ENCODE measurements at regions not wholly inside any gene's neighbourhood (a gene's known extent, or its start where the extent isn't known, plus 50 kb on each side); places are given as distances from the start of the nearest gene placed in this dataset.

DNA sequence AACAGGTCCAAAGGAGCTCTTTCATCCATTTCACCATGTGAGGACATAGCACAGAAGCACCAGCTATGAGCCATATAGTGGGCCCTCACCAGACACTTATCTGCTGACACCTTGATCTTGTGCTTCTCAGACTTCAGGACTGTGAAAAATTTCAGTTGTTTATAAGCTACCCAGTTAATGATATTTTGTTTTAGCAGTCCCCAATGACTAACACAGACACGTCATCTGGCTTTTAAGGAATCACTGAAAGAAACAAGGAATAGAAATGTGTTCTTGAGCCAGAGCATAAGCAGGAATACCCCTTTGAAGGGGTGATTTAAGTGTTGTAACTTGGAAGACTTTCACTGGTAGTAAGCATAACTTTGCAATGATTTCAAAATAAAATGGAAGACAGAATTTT is 214.7 kb upstream of the PTCHD4 start:
- no peak overlapping the region for H3K27ac ChIP-seq (ENCODE audit: low read depth, low read length)
- no peak overlapping the region for H3K4me3 ChIP-seq (ENCODE audit: low read length)
- WGBS = 85% methylated on average over 1 of the region's 1 CpG
- no peak overlapping the region for H3K9ac ChIP-seq (ENCODE audit: low read depth, low read length)
- no peaks in the 10 kb centered on the region for H3K27me3 ChIP-seq (ENCODE audit: insufficient read depth, low read length)
- H3K9me3 ChIP-seq (ENCODE audit: insufficient read depth, low read depth, low read length) = no peaks in the 10 kb centered on the region
- H3K4me1 ChIP-seq (ENCODE audit: insufficient read depth, low read length) = no peaks in the 10 kb centered on the region
- H3K36me3 ChIP-seq (ENCODE audit: insufficient read depth, low read length) = no peaks in the 10 kb centered on the region

DNA sequence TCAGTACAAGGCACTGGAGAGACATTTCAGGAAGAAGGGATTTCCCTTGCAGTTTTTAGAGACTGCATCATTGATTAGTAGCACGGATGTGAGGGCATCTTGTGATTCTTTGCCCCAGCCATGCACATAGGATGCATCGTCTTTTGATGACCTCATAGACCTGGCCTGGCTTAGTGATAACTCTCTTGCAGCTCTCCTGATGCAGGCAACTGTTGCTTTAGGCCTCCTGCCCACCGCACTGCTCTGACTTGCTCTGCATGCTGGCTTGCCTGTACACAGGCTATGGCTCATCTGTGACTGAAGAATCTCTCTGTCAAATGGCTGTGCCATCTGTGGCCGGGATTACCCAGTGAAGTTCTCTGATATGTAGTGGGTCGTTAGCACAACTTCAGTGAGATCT is 207.7 kb upstream of the PTCHD4 start:
- Histone ChIP-seq H3K36me3 (ENCODE audit: insufficient read depth, low read length) (no peaks in the 10 kb centered on the region), H3K4me1 (ENCODE audit: insufficient read depth, low read length) (no peaks in the 10 kb centered on the region), H3K27me3 (ENCODE audit: insufficient read depth, low read length) (no peaks in the 10 kb centered on the region), H3K27ac (ENCODE audit: low read depth, low read length) (no peak overlapping the region), H3K9ac (ENCODE audit: low read depth, low read length) (no peak overlapping the region), H3K4me3 (ENCODE audit: low read length) (no peak overlapping the region), H3K9me3 (ENCODE audit: insufficient read depth, low read depth, low read length) (no peaks in the 10 kb centered on the region)
- WGBS = 93% methylated on average over 5 of the region's 5 CpGs

GRCh38 chr6:48315915-48316314 is 204.9 kb upstream of the PTCHD4 start:
- Histone ChIP-seq H3K9ac (ENCODE audit: low read depth, low read length) (no peak overlapping the region), H3K27ac (ENCODE audit: low read depth, low read length) (no peak overlapping the region), H3K4me3 (ENCODE audit: low read length) (no peak overlapping the region), H3K27me3 (ENCODE audit: insufficient read depth, low read length) (no peaks in the 10 kb centered on the region), H3K36me3 (ENCODE audit: insufficient read depth, low read length) (no peaks in the 10 kb centered on the region), H3K4me1 (ENCODE audit: insufficient read depth, low read length) (no peaks in the 10 kb centered on the region), H3K9me3 (ENCODE audit: insufficient read depth, low read depth, low read length) (no peaks in the 10 kb centered on the region)
- WGBS = 94% methylated on average over 1 of the region's 1 CpG

- Histone ChIP-seq H3K4me3 (ENCODE audit: low read length) (no peak overlapping the region), H3K36me3 (ENCODE audit: insufficient read depth, low read length) (no peaks in the 10 kb centered on the region), H3K27me3 (ENCODE audit: insufficient read depth, low read length) (no peaks in the 10 kb centered on the region), H3K9me3 (ENCODE audit: insufficient read depth, low read depth, low read length) (no peaks in the 10 kb centered on the region), H3K27ac (ENCODE audit: low read depth, low read length) (no peak overlapping the region), H3K9ac (ENCODE audit: low read depth, low read length) (no peak overlapping the region), H3K4me1 (ENCODE audit: insufficient read depth, low read length) (no peaks in the 10 kb centered on the region)
- 89% methylated on average over 4 of the region's 5 CpGs for WGBS
Measured at GRCh38 chr6:48315051-48315719, 204.2 kb upstream of the PTCHD4 start.

DNA sequence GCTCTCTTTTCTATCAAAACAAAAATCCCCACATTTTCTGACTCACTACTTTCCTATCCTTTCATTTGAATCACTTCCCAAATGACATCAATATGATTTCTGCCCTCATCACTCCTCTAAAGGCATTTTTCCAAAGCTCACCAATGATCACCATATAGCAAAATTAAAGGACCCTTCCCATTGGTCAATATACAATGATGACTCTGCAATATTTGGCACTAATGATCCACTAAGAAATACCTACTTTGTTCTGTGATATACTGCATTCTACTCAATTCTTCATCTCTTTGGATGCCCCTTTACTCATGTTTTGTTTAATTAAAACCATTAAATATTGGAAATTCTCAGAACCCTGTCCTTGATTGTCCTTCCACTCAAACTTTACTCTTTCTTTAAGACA is 200.3 kb upstream of the PTCHD4 start:
- Histone ChIP-seq H3K27ac (ENCODE audit: low read depth, low read length) (no peak overlapping the region), H3K4me3 (ENCODE audit: low read length) (no peak overlapping the region), H3K9me3 (ENCODE audit: insufficient read depth, low read depth, low read length) (no peaks in the 10 kb centered on the region), H3K27me3 (ENCODE audit: insufficient read depth, low read length) (no peaks in the 10 kb centered on the region), H3K36me3 (ENCODE audit: insufficient read depth, low read length) (no peaks in the 10 kb centered on the region), H3K4me1 (ENCODE audit: insufficient read depth, low read length) (no peaks in the 10 kb centered on the region), H3K9ac (ENCODE audit: low read depth, low read length) (no peak overlapping the region)

DNA sequence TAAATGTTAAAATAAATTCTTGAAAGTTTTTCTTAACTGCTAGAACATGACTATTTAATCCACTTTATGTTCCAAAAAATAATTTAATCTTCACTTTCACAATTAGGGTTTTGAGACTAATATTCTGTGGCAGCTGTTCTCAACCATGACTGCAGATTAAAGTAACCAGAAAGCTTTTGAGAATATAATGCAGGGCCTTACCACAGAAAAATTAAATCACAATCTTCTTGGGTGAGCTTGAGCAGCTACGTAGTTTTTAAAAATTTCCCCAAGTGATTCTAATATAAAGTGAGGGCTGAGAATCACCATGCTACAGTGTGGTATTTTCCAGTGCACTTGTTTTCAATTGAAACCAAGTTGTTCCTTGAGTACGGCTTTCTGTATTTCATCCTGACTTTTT is 196.6 kb upstream of the PTCHD4 start:
- no peaks in the 10 kb centered on the region for H3K4me1 ChIP-seq (ENCODE audit: insufficient read depth, low read length)
- no peak overlapping the region for H3K9ac ChIP-seq (ENCODE audit: low read depth, low read length)
- H3K9me3 ChIP-seq (ENCODE audit: insufficient read depth, low read depth, low read length) = no peaks in the 10 kb centered on the region
- no peaks in the 10 kb centered on the region for H3K36me3 ChIP-seq (ENCODE audit: insufficient read depth, low read length)
- no peak overlapping the region for H3K4me3 ChIP-seq (ENCODE audit: low read length)
- H3K27me3 ChIP-seq (ENCODE audit: insufficient read depth, low read length) = no peaks in the 10 kb centered on the region
- no peak overlapping the region for H3K27ac ChIP-seq (ENCODE audit: low read depth, low read length)
- WGBS = 100% methylated on average over 2 of the region's 2 CpGs

DNA sequence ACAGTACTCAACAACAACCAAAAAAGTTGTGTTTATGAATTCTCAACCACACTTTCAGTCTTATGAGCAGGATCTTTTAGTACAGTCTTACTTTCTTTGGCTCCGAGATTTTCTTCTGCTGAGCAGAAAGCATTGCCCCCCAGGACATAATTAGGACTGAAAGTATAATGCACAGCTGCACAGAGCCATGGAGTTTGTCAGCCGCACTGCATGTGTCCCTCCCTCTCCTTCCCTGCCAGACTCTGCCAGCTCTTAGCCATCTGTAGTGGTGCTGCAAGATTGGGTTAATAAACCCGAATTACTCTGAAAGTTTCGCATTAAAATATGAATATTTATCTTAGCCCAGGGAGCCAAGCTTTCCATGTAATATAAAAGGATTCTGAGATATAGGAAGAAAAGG is 179.6 kb upstream of the PTCHD4 start:
- Histone ChIP-seq H3K27me3 (ENCODE audit: insufficient read depth, low read length) (no peaks in the 10 kb centered on the region), H3K27ac (ENCODE audit: low read depth, low read length) (no peak overlapping the region), H3K9me3 (ENCODE audit: insufficient read depth, low read depth, low read length) (no peaks in the 10 kb centered on the region), H3K36me3 (ENCODE audit: insufficient read depth, low read length) (no peaks in the 10 kb centered on the region), H3K4me3 (ENCODE audit: low read length) (no peak overlapping the region), H3K4me1 (ENCODE audit: insufficient read depth, low read length) (peaks cover 4% of the 10 kb centered on the region; the same call in 1 of the 2 replicates), H3K9ac (ENCODE audit: low read depth, low read length) (no peak overlapping the region)
- 99% methylated on average over 4 of the region's 4 CpGs for whole genome bisulfite sequencing

DNA sequence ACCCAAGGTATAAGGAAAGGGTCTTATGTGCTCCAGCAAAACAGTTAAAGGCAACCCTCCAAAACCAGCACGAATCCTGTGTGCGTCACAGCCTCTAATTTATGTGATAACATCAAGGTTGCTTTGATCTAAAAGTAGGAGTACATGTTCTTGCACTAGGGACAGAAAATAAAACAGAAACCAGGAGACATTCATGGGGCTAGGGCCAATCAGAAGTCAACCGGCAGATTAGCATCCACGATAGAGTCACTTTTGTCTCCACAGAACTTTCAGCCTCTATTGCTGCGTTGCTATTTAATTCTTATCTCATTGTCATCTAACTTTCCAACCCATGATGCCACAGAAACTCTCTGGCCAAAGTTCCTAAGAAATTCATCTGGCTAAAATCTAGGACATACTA is 178.8 kb upstream of the PTCHD4 start:
- Histone ChIP-seq H3K36me3 (ENCODE audit: insufficient read depth, low read length) (no peaks in the 10 kb centered on the region), H3K9me3 (ENCODE audit: insufficient read depth, low read depth, low read length) (no peaks in the 10 kb centered on the region), H3K4me1 (ENCODE audit: insufficient read depth, low read length) (peaks cover 4% of the 10 kb centered on the region; the same call in 1 of the 2 replicates), H3K27ac (ENCODE audit: low read depth, low read length) (no peak overlapping the region), H3K9ac (ENCODE audit: low read depth, low read length) (no peak overlapping the region), H3K4me3 (ENCODE audit: low read length) (no peak overlapping the region), H3K27me3 (ENCODE audit: insufficient read depth, low read length) (no peaks in the 10 kb centered on the region)
- 96% methylated on average over 5 of the region's 5 CpGs for whole genome bisulfite sequencing

DNA sequence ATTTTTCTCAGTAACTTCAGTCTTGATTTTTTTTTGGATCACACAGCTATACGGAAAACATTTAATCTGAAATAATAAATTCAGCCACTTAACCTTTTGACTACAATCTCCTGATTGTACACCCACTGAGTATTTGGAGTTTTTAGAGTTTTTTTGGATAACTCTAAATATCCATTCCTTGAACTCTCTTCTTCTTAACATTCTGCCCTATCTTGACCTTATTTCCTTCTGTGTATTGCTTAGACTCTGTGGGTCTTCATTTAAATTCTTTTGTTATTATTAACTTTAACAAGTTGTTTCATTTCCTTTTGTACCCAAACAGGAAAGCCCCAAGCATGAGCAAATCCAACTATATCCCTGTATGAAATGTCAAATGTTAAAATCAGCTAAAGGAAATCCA is 170.2 kb upstream of the PTCHD4 start:
- H3K4me3 ChIP-seq (ENCODE audit: low read length) = no peak overlapping the region
- no peak overlapping the region for H3K9ac ChIP-seq (ENCODE audit: low read depth, low read length)
- H3K9me3 ChIP-seq (ENCODE audit: insufficient read depth, low read depth, low read length) = no peaks in the 10 kb centered on the region
- H3K27ac ChIP-seq (ENCODE audit: low read depth, low read length) = no peak overlapping the region
- 83% methylated on average over 1 of the region's 1 CpG for WGBS
- no peaks in the 10 kb centered on the region for H3K36me3 ChIP-seq (ENCODE audit: insufficient read depth, low read length)
- no peaks in the 10 kb centered on the region for H3K4me1 ChIP-seq (ENCODE audit: insufficient read depth, low read length)
- no peaks in the 10 kb centered on the region for H3K27me3 ChIP-seq (ENCODE audit: insufficient read depth, low read length)

DNA sequence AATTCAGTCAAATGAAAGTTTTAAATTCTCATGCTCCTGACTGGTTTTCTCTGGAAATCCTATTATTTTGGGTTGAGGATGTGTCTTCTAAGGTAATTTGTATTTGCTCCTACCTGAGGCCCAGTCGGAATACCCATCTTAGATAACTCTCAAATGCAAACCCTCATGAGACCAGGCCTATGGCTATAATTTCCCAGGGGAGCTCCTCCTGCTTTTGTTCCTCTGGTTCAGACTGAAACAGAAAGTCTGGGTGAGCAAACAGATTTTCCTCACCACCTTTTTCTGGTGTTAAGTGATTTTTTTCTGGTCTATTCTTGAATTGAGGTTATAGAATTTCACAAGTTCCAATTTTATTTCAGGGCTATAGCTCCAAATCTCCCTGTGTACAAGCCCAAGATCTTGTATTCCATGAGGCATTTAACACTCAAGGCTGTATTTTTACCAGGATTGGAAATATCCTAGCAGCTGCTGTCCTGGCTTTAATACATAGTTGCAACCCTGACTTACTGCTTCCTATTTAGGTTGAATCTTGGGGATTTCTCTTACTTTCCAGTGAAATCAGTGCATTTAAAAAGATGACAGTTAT is 169.1 kb upstream of the PTCHD4 start:
- H3K27me3 ChIP-seq (ENCODE audit: insufficient read depth, low read length) = no peaks in the 10 kb centered on the region
- H3K4me3 ChIP-seq (ENCODE audit: low read length) = no peak overlapping the region
- no peak overlapping the region for H3K27ac ChIP-seq (ENCODE audit: low read depth, low read length)
- no peak overlapping the region for H3K9ac ChIP-seq (ENCODE audit: low read depth, low read length)
- WGBS = 57% methylated on average over 1 of the region's 1 CpG
- no peaks in the 10 kb centered on the region for H3K9me3 ChIP-seq (ENCODE audit: insufficient read depth, low read depth, low read length)
- H3K4me1 ChIP-seq (ENCODE audit: insufficient read depth, low read length) = no peaks in the 10 kb centered on the region
- H3K36me3 ChIP-seq (ENCODE audit: insufficient read depth, low read length) = no peaks in the 10 kb centered on the region

GRCh38 chr6:48278261-48278660 is 167.3 kb upstream of the PTCHD4 start:
- Histone ChIP-seq H3K4me1 (ENCODE audit: insufficient read depth, low read length) (no peaks in the 10 kb centered on the region), H3K9me3 (ENCODE audit: insufficient read depth, low read depth, low read length) (no peaks in the 10 kb centered on the region), H3K4me3 (ENCODE audit: low read length) (no peak overlapping the region), H3K9ac (ENCODE audit: low read depth, low read length) (no peak overlapping the region), H3K27ac (ENCODE audit: low read depth, low read length) (no peak overlapping the region), H3K27me3 (ENCODE audit: insufficient read depth, low read length) (no peaks in the 10 kb centered on the region), H3K36me3 (ENCODE audit: insufficient read depth, low read length) (no peaks in the 10 kb centered on the region)
- 100% methylated on average over 1 of the region's 1 CpG for WGBS

GRCh38 chr6:48272518-48272917 is 161.5 kb upstream of the PTCHD4 start:
- Histone ChIP-seq H3K9me3 (ENCODE audit: insufficient read depth, low read depth, low read length) (no peaks in the 10 kb centered on the region), H3K9ac (ENCODE audit: low read depth, low read length) (no peak overlapping the region), H3K36me3 (ENCODE audit: insufficient read depth, low read length) (no peaks in the 10 kb centered on the region), H3K4me1 (ENCODE audit: insufficient read depth, low read length) (no peaks in the 10 kb centered on the region), H3K27me3 (ENCODE audit: insufficient read depth, low read length) (no peaks in the 10 kb centered on the region), H3K4me3 (ENCODE audit: low read length) (no peak overlapping the region), H3K27ac (ENCODE audit: low read depth, low read length) (no peak overlapping the region)
- 100% methylated on average over 1 of the region's 1 CpG for WGBS

Measured in HUES64 (cell line).